AG04449 (cell line): ENCODE measurements at regions not wholly inside any gene's neighbourhood (a gene's known extent, or its start where the extent isn't known, plus 50 kb on each side); places are given as distances from the start of the nearest gene placed in this dataset.

ENCODE experiments used
- CTCF ChIA-PET: fragments of 350-600 bp; formaldehyde crosslinking; extraction: SDS; loops from one replicate; lab custom pipeline; 2021; ENCODE audit warnings: antibody characterized with exemption; lab: Yijun Ruan, JAX
- POLR2A ChIA-PET: fragments of 400-600, 350-600 bp; formaldehyde crosslinking; extraction: SDS; loops from one replicate; lab custom pipeline; 2020; ENCODE audit warnings: antibody characterized with exemption, inconsistent platforms; lab: Yijun Ruan, JAX
- DNase-seq: peaks from one replicate; pipeline ENCODE4 v3.0.0-alpha.2; 2010; ENCODE audit warnings: low read depth, low spot score
- H3K4me3 ChIP-seq: 2 replicates; pipeline ENCODE4 v1.5.1; 2011; ENCODE audit warnings: low read depth, mild to moderate bottlenecking, control low read depth, low read length
- CTCF ChIP-seq: IDR thresholded peaks from one replicate; pipeline ENCODE4 v1.5.1; 2011; ENCODE audit warnings: mild to moderate bottlenecking, moderate library complexity, low read length, control low read depth, inconsistent platforms; ENCODE audit not compliant: insufficient read depth; ENCODE audit errors: missing control alignments

- H3K4me3 ChIP-seq = no peak overlapping the region
- ChIA-PET CTCF (no interaction called here), POLR2A (no interaction called here)
- no peak for TF ChIP-seq CTCF
- no peak for DNase-seq
Measured at GRCh38 chr13:103351035-103351828, 285.0 kb upstream of the SLC10A2 start.

- no peak for DNase-seq
- POLR2A ChIA-PET = no interaction called here
- no peak for TF ChIP-seq CTCF
- H3K4me3 ChIP-seq = no peak overlapping the region
- CTCF ChIA-PET = no interaction called here
Measured at GRCh38 chr13:103350147-103350546, 283.9 kb upstream of the SLC10A2 start.

- ChIA-PET CTCF (no interaction called here), POLR2A (no interaction called here)
- DNase-seq = no peak
Measured at GRCh38 chr13:103349211-103349980, 283.2 kb upstream of the SLC10A2 start.

GRCh38 chr13:103335241-103335640 is 269.0 kb upstream of the SLC10A2 start:
- CTCF ChIA-PET = no interaction called here
- TF ChIP-seq CTCF = no peak
- DNase-seq = no peak
- no peak overlapping the region for H3K4me3 ChIP-seq
- POLR2A ChIA-PET = no interaction called here

More at GRCh38 chr13:103349211-103349980, 283.2 kb upstream of the SLC10A2 start:
- no peak for TF ChIP-seq CTCF
- no peak overlapping the region for H3K4me3 ChIP-seq

- no peak overlapping the region for H3K4me3 ChIP-seq
- POLR2A ChIA-PET = no interaction called here
- TF ChIP-seq CTCF = no peak
- CTCF ChIA-PET = no interaction called here
- DNase-seq = no peak
Measured at GRCh38 chr13:103331924-103332323, 265.7 kb upstream of the SLC10A2 start.

- CTCF ChIA-PET = no interaction called here
- no peak for DNase-seq
- no peak for TF ChIP-seq CTCF
- POLR2A ChIA-PET = no interaction called here
- H3K4me3 ChIP-seq = no peak overlapping the region
Measured at GRCh38 chr13:103328899-103329298, 262.7 kb upstream of the SLC10A2 start.
